NCI-H2196 (cell line): ENCODE measurements at regions not wholly inside any gene's neighbourhood (a gene's known extent, or its start where the extent isn't known, plus 50 kb on each side); places are given as distances from the start of the nearest gene placed in this dataset.
"Not testable (repeated sequence)": the region's sequence is repeated elsewhere in the genome, so short reads cannot be mapped to it uniquely, and the experiment has no call there.

ENCODE experiments used
- DNase-seq: peaks from one replicate; lab custom pipeline; 2025; ENCODE audit not compliant: unreplicated experiment; lab: John Stamatoyannopoulos, UW

DNA sequence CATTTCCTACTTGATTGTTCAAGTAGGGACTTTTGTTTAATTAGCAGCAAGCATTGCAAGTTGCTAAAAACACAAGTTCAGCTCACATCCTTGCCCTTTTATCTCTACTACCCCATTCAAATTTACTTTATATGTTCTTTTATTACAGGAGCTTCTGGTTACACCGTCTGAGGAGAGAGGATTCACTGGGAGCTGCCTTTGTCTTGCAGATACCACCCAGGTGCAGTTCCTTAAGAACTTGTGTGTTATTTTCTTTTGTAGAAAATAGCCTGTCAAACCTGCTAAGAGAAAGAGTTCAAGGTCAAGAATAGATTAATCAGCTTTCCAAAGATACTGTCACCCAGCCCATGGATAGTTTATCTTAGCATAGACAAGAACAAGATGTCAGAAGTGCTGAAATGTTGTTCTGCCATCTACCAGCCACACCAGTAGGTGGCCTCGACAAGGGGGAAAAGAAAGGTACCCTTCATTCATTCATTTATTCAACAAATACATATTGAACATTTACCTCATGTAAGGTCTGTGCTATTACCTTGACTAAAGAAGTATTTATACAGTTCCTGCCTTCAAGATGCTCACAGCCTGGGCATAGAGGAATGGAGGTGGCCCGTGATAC is 750.3 kb downstream of the MAT2B start:
- no peak for DNase-seq

DNA sequence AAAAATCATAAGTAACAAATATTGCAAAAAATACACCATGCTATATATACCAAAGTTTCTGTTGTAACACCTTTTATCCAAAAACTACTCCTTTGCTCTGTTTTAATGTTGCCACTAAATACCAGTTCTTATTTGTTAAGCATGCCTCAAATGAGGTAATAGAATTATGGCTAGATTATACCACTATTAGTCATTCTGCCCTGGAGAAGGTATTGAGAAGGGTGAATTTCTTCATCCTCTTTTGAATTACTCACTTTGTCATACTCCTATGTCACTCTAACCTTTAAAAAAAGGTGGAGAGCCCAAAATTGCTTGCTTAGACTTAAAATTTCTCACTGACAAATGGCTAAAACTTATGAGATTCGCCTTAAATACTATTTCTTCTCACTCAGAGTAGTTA is 750.9 kb downstream of the MAT2B start:
- no peak for DNase-seq

DNA sequence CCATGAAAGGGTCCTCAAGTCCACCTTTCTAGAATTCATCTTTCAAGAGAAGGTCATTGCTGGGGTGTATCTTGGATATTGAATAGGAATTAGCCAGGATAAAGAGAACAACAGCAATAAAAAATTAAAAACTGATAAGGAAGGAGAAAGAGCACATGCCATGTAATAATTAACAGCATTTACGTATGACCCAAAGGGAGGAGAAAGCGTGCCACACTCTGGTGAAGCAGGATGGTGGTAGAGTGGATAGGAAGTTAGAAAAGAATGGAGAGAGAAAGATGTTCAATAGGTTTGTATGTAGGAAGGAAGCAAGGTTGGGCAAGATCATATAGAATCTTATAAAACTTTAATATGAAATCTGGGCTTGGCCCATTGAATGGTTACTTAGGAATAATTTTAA is 751.5 kb downstream of the MAT2B start:
- DNase-seq = no peak

DNA sequence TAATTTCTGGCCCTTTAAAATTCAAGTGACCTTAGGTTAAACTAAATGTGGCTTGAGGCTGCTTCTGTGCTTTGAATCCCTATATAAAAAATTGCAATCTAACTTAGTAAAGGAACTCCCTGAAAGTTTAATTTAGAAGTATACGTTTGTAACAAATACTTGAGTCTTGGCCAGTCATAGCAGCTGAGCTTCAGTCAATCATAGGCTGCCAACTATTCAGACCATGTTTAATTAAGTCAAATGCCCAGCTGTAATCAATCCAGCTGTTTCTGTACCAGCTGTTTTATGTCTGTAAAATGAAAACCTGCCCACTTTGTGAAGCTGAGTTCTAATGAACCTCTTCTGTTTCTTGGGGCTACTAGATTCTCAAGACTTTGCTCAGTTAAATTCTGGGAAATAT is 760.1 kb downstream of the MAT2B start:
- no peak for DNase-seq

DNA sequence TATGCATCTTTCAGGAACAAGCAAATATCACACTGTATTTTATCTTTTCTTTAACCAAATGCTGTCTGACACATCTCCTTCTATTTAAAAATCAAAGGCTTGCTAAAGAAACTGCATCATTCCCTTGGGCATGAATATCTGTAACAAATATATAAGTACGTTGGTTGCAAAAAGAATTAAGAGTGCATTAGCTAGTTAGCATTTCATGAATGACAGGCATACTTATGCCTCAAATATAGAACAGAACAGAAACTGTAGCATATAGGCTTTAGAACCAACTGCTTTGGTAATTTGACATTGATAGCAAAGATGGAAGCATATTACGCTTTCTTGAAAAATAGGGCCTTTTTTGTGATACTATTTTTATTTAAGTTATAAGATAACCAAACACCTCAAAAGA is 761.2 kb downstream of the MAT2B start:
- no peak for DNase-seq

DNA sequence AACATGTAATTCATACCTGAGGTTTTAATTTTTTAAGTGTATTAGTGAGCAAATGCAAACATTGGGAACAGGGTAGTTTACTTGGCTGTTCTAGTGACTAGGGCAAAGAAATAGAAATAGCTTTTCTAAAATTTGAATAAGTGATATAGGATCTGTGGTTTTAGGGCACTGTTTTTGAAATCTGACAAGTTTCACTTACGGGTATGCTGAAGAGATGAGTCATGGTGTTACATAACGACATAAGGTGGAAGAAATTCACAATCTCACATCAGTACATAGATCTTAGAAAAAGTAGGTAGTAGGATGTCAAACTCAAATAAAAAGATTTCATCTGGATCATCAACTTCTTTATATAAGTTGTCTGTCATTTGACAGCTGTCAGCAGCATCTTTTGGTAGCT is 772.3 kb downstream of the MAT2B start:
- no peak for DNase-seq

DNA sequence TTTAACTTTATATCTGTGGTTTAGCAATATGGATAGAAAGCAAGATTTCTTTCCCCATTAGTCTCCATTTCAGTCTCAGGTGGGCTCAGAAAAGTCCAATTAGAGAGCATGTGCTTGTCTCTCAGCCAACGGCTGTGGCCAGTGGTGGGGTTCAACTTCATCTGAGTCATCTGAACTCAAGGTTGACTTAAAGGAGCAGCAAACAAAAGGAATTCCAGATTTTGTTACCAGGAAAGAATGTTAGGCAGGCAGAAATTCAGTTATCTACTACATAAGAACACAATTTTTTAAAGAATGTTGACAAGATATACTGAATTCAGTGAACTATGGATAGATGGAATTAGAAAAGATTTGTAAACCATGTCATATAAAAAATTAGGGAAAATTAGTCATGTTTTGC is 784.1 kb downstream of the MAT2B start:
- DNase-seq = no peak

DNA sequence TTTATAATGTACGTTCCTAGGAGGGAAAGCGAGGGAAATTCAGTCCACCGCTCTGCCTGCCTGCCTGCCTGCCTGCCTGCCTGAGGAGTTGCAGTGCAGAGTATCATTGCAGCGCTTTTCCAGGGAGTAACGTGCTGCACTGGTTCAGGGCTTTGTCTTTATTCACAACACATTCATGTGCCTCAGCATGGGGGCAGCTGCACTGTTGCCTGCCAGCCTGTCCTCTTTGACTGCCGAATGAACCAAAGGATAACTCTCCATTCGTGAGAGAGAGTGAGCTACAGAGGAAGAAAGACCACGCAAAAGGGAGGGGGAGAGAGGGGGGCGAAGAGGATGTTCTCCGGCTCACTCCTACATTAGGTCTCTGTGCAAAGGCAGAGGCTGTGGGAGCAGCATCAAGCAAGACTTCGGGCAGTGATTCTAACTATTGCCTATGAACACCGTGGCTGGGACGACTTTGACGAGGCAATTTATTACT is 791.2 kb downstream of the MAT2B start:
- DNase-seq = no peak

DNA sequence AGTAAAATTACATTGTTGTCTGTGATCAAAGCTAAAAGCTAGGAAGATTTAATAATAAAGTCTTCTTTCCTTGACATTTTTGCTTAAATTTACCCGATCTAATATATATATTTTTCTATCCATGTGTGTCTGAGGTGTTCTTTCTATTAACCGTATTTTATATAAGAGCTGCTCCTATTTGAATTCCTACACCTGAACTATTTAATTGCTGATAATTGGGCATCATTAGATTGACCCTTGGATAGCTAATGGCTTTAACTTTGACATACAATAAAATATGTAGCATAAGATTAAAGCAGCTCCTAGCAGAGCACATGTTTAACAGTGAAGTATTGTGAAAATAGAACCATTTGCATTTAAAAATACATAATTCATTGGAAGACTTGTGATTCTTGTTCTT is 792.7 kb downstream of the MAT2B start:
- no peak for DNase-seq

DNA sequence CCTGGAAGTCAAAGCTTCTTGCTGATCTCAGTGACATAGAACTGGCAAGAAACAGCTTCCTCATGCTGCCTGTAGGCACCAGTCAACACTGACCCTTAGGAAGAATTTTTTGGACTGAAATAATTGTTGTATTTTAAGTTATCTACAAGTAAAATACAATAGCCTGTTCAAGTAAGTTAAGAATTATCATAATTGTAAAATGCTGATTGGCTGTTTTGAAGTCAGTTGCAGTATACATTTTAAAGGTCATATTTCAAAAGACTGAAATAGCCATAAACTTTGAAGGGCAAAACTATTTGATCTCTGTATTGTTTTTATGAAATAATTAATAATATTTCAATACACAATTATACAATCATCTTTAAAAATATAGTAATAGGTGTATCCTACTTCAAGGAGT is 794.9 kb downstream of the MAT2B start:
- DNase-seq = no peak

DNA sequence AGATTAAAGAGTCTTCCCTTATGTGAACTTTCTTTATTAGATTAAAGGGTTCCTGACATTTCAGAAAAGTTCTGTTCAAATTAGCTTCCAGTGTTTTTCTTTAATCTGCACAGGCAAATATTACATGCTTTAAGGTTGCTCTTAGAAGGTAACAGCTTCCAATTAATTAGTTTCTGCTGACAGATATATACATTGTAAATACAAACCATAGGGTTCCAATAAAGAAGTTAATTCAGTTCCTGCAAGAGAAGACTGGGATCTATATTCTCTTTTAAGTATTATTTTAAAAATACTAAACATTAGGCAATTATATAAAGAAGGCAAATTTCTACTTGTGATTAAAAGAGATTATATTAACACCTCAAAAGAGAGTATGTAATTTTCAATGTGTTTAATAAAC is 795.7 kb downstream of the MAT2B start:
- DNase-seq = no peak

DNA sequence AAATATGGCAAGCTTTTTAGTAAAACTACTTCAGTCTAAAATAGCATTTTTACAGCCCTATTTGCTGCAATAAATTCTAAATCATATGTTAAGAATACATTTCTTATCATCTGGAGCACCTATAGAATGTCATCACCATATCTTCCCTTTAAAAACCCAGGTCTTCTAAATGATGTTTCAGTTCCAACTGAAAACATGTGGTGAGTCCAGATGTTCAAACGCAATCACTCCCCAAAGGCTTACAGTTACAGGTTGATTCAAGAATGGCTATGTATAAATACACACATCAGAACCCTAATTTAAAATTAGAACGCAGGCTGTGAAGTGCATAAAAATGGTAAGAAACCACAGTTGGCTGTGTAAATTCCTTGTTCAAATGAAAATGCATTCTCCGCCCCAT is 796.3 kb downstream of the MAT2B start:
- DNase-seq = no peak

DNA sequence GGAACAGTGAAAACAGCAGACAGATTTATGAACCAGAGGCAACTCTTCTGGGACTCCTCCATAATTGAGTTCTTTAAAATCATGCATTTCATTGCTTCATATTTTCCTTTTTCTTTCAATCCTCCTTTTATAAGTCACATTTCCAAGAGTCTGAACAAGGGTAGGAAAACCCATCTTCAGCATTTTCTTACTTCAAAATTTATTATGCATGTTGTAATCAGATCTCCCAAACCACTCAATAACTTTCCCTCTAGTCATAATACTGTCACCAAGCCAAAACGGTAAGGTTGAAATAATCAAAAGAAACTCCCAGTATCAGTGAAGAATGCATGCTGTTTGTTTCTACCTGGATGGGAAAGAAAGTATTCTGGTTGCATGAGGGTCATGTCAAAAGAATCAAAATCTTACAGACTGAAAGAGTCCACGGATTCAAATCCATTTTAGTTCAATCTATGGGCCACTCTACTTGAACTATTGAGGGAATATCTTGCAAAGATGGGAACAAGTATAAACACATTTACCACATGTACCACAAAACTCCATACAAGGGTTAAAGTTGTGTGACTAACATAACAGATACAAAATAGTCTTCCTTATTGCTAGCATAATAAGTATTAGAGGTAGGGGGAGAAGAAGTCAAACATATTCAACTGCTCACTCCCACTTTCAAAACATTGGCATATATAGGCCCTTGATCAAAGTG is 797.3 kb downstream of the MAT2B start:
- no peak for DNase-seq

DNA sequence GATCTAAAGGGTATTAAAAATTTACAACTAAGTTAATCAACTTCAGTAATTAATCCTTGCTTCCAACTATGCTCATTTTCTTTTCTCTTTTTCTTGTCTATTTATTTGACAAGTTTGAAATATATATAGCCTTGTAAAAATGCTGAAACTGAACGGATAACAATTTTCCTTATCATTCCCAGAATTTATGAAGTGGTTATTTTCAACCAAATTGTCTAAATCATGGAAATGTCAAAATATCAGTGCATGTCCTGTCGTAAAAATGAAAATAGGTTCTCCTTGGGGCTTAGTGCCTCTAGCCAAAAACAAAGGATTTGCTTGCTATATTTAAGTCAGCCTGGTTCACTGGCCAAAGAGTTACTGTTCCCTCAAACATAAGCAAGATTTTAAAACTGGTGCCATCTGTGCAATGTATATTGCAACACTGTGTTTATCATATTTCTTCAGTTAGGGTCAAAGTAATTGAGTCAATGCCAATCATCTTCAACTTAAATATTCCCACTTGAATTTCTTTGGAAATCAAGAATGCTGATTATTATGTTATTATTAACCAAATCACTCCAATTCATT is 798.3 kb downstream of the MAT2B start:
- no peak for DNase-seq

DNA sequence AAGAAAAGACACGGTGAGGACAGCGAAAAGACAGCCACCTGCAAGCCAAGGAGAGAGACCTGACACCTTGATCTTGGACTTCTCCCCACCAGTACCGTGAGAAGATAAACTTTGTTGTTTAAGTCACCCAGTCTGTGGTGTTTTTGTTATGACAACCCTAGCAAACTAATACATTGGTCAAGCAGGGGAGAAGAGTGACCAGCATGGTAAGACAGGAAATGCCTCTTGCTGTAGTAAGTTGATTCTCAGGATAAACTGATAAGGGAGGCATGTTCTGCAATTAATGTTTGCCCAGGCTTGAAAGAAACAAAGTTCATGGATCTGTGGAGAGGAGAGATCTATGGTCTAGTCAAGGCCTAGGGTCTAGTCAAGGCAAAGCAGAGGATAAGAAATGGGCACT is 801.2 kb downstream of the MAT2B start:
- no peak for DNase-seq

DNA sequence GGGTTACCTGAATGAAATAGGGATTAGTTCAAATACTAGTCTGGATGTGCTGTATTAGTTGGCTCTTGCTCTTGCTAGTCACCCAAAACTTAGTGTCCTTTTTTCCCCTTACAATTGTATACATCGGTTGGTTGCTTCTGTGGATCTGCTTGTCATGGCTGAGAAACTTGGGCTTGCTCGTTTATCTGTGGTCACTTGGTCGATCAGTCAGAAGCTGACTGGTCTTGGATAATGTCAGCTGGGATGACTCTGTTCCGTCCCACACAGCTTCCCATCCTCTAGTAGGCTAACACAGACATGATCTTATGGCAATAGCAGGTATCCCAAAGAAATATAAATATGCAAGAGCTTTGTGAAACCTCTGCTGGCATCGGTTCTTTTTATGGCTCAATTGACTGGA is 807.4 kb downstream of the MAT2B start:
- no peak for DNase-seq

DNA sequence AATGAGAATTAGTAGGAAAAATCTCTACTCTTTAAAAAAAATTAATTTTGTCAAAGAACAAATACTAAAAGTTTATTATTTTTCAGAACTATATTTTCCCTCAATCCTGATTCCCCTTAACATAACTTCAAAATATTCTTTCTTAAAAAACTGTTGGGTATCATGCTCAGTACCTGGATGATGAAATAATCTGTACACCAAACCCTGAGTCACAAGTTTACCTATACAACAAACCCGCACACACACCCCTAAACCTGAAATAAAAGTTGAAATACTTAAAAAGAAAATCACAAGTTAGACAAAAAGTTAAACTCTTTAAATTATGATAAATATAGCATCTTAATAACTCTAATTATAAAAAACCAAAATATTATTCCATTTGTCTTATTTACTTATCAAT is 812.3 kb downstream of the MAT2B start:
- no peak for DNase-seq

DNA sequence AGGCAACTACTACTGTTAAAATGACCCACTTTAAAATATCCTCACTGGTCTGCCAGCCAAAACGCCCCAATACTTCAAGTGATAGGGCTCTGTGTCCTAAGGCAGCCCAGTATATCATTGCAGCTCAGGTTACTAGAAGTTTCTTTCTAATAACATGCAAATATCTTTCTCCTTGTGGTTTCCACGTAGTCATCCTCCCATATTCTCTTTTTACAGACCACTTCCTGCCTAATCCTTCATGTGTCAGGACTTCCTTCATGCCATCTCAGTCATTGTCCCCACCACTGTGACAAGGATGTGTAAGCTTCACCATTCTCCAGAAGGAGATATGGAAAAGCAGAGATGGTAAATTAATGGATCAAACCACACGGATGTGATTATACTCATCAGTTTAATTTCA is 813.7 kb downstream of the MAT2B start:
- no peak for DNase-seq

DNA sequence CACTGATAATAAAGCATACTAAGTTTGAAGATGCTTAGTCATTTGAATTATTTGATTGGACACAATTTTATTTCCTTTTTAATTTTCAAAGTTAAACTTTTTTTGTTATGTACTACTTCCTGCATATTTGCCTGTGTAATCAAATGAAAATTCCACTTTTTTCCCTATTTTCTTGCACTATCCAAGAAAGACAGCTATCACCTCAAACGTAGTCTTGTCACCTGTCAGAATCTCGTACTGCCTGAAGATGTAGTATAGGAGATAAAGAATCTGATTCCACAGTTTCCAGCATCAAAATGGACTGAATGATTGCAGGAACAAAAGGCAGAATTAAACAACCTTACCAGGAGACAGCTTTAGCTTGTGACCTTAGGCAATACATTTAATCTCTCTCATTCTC is 818.8 kb downstream of the MAT2B start:
- DNase-seq = no peak

DNA sequence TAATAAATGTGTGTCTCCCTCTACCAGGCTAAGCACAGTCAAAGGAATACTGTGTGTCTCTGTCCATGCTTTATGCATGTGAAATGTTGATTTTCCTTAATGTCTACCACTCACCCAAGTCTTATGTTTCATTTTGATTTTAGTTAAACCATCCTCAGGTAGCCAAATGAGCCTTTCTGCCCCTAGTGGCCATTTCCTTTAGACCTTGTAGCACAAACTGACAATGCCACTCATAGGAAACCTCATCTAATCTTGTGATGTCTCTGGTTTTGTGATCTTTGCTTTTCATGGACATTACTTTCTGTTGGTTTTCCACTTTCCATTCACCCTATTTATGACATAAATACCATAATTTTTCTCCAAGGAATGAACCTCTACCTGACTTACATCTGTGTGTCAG is 820.8 kb downstream of the MAT2B start:
- DNase-seq = no peak

DNA sequence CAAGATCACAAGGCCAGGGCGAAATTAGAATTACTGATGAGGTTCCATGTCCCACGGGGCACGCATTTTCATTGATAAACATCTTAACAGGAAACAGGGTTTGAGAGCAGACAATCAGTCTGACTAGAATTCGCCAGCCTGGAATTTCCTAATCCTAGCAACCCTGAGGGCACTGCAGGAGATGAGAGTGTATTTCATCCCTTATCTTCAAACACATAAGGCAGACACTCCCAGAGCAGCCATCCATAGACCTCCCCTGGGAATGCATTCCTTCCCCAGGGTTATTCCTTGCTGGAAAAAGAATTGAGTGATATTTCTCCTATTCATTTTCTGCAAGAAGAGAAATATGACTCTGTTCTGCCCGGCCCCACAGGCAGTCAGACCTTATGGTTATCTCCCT is 821.7 kb downstream of the MAT2B start:
- DNase-seq = not testable (repeated sequence)

DNA sequence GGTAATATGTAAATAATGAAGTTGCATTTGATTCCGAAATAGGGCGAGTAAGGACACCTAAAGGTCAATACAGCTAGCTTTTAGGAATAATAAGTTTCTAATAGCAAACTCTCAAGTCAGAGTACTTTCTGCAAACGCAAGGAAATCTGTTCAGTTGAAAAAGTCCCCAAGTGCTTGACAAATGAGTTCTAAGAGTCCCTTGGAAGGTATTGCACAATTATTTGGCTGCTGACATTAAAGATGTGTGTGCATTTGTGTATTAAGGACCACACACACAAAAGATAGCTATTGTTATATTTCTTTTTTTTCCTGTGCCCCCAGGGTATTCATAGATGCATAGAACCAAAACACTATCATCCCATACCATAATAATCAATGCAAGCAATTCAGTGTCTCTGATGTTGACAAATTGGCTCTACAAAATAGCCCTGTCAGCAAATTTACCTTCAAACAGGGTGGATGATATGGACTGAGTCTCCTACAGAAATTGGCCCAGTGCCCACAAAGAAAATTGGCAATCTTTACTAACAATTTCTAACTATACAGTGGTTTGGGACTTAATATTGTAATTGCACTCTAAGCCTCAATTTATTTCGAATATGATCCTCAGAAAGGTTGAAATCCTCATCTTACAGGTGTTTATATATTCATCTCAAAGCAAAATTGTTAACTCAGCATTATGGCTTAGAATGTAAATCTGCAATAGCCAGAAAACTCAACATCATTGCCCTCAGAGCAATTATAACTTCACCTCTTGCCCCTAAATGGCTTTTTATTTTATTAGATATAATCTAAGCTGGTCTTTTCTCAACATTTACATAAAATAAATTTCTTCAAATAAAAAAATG is 827.2 kb downstream of the MAT2B start:
- DNase-seq = no peak
